ENCODE measurements at regions not wholly inside any gene's neighbourhood (a gene's known extent, or its start where the extent isn't known, plus 50 kb on each side); places are given as distances from the start of the nearest gene placed in this dataset.

GRCh38 chr10:108582387-108582786, 1340.9 kb downstream of the XPNPEP1 start:
- Histone ChIP-seq H3K4me3 (no peak overlapping the region), H3K9me3 (no peaks in the 10 kb centered on the region), H3K27ac (replicated peaks in 1 of 4) (no peak overlapping the region), H3K27me3 (peaks cover 0 to 4% (median 0%) of the 10 kb centered on the region in 4 donors), H3K4me1 (no peaks in the 10 kb centered on the region), H3K36me3 (no peaks in the 10 kb centered on the region)
- WGBS, result 72% methylated on average over 3 of the region's 3 CpGs
- TF ChIP-seq POLR2AphosphoS5 (IDR thresholded peaks at IDR 0.05) (no peak), CTCF (IDR thresholded peaks at IDR 0.05) (no peak), EP300 (IDR thresholded peaks at IDR 0.05) (no peak), POLR2A (IDR thresholded peaks at IDR 0.05; ENCODE audit: low read depth) (no peak)
- no peak for DNase-seq (ENCODE audit: extremely low spot score)
- intact Hi-C loops (cut with DNase I), result no loop called here

- no peak for DNase-seq (ENCODE audit: extremely low spot score)
- TF ChIP-seq EP300 (IDR thresholded peaks at IDR 0.05) (no peak), CTCF (IDR thresholded peaks at IDR 0.05) (no peak), POLR2A (IDR thresholded peaks at IDR 0.05; ENCODE audit: low read depth) (no peak), POLR2AphosphoS5 (IDR thresholded peaks at IDR 0.05) (no peak)
- intact Hi-C loops (cut with DNase I), result no loop called here
- Histone ChIP-seq H3K27me3 (peaks cover 0 to 4% (median 0%) of the 10 kb centered on the region in 4 donors), H3K9me3 (no peaks in the 10 kb centered on the region), H3K4me1 (no peaks in the 10 kb centered on the region), H3K27ac (replicated peaks in 1 of 4) (no peak overlapping the region), H3K36me3 (no peaks in the 10 kb centered on the region), H3K4me3 (no peak overlapping the region)
- WGBS, result 100% methylated on average over 1 of the region's 1 CpG
Observed at GRCh38 chr10:108578258-108578657, 1345.1 kb downstream of the XPNPEP1 start.

GRCh38 chr10:108574233-108574632, 1349.1 kb downstream of the XPNPEP1 start:
- intact Hi-C loops (cut with DNase I), result no loop called here
- H3K4me1 ChIP-seq, result no peaks in the 10 kb centered on the region
- H3K9me3 ChIP-seq, result no peaks in the 10 kb centered on the region
- H3K36me3 ChIP-seq, result no peaks in the 10 kb centered on the region
- H3K27ac ChIP-seq (replicated peaks in 1 of 4), result no peak overlapping the region
- TF ChIP-seq POLR2AphosphoS5 (IDR thresholded peaks at IDR 0.05), result no peak
- DNase-seq (ENCODE audit: extremely low spot score), result no peak
- H3K4me3 ChIP-seq, result no peak overlapping the region
- WGBS, result 94% methylated on average over 1 of the region's 1 CpG
- no peaks in the 10 kb centered on the region for H3K27me3 ChIP-seq

GRCh38 chr10:108568824-108569223, 1354.5 kb downstream of the XPNPEP1 start:
- H3K4me1 ChIP-seq, result no peaks in the 10 kb centered on the region
- DNase-seq (ENCODE audit: extremely low spot score), result no peak
- intact Hi-C loops (cut with DNase I), result no loop called here
- H3K27me3 ChIP-seq, result no peaks in the 10 kb centered on the region
- no peaks in the 10 kb centered on the region for H3K36me3 ChIP-seq
- no peaks in the 10 kb centered on the region for H3K9me3 ChIP-seq
- TF ChIP-seq POLR2A (IDR thresholded peaks at IDR 0.05; ENCODE audit: low read depth), result no peak
- no peak for TF ChIP-seq CTCF (IDR thresholded peaks at IDR 0.05)
- TF ChIP-seq POLR2AphosphoS5 (IDR thresholded peaks at IDR 0.05), result no peak
- no peak for TF ChIP-seq EP300 (IDR thresholded peaks at IDR 0.05)
- no peak overlapping the region for H3K27ac ChIP-seq (replicated peaks in 1 of 4)
- 78% methylated on average over 2 of the region's 2 CpGs for WGBS
- H3K4me3 ChIP-seq, result no peak overlapping the region

GRCh38 chr10:108567899-108568752, 1355.2 kb downstream of the XPNPEP1 start:
- H3K36me3 ChIP-seq, result no peaks in the 10 kb centered on the region
- WGBS, result 64% methylated on average over 5 of the region's 5 CpGs
- TF ChIP-seq CTCF (IDR thresholded peaks at IDR 0.05) (no peak), POLR2AphosphoS5 (IDR thresholded peaks at IDR 0.05) (no peak), POLR2A (IDR thresholded peaks at IDR 0.05; ENCODE audit: low read depth) (no peak), EP300 (IDR thresholded peaks at IDR 0.05) (no peak)
- intact Hi-C loops (cut with DNase I), result no loop called here
- no peak overlapping the region for H3K4me3 ChIP-seq
- no peaks in the 10 kb centered on the region for H3K4me1 ChIP-seq
- no peak for DNase-seq (ENCODE audit: extremely low spot score)
- H3K27me3 ChIP-seq, result no peaks in the 10 kb centered on the region
- no peaks in the 10 kb centered on the region for H3K9me3 ChIP-seq
- H3K27ac ChIP-seq (replicated peaks in 1 of 4), result no peak overlapping the region
